HG02623 (cell line): ENCODE measurements at regions not wholly inside any gene's neighbourhood (a gene's known extent, or its start where the extent isn't known, plus 50 kb on each side); places are given as distances from the start of the nearest gene placed in this dataset.
"Not testable (repeated sequence)": the region's sequence is repeated elsewhere in the genome, so short reads cannot be mapped to it uniquely, and the experiment has no call there.

Experiments
- ATAC-seq: cut with Tn5 transposase; IDR thresholded peaks from one replicate; pipeline ENCODE4 v1.9.1; 2021; ENCODE audit warnings: moderate library complexity; ENCODE audit not compliant: unreplicated experiment

DNA sequence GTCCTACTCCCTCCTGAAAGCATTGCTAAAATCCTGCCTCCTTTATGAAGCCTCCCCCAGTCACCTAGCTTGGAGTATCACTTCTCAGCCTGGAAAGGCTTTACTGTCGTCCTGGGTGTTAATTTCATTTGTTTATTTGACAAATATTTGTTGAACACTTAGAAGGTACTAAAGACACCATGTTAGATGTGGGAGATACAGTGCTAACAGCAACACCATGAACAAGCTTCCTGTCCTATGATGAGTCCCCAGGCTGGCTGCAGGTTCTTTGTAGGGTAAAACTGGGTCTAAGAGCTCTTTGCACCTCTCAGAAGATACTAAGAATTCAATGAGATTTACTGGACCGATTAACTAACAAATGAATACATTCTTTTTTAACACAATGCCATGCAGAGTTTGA lies 109.2 kb upstream of the TMEM170B start:
- ATAC-seq, result no peak

DNA sequence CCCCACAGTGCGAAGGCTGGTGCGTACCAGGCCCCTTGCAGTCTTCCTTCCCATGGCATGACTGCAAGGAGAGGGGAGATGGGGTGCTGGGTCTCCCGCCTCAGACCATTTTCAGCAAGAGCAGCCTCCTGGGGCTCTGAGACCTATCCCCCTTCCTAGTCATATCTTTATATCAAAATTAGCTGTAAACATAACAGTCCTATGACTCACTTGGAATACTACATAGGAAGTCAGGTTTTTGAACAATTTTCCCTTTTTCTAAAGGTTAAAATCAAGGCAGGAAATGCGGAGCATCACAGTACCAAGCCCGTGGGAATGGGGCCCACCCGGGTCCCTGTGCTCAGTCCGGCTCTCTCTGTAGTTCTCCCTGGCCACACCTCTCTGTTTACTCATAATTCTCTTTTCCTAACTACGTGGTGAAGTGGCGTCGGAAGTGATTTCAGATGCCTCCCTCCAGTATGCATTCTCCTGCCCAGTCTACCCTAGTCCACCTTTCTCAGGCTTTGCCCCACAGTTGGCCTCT lies 109.8 kb upstream of the TMEM170B start:
- ATAC-seq, result no peak

GRCh38 chr6:11427091-11427722 lies 110.3 kb upstream of the TMEM170B start:
- ATAC-seq, result no peak

GRCh38 chr6:11426571-11426970 lies 111.0 kb upstream of the TMEM170B start:
- no peak for ATAC-seq

DNA sequence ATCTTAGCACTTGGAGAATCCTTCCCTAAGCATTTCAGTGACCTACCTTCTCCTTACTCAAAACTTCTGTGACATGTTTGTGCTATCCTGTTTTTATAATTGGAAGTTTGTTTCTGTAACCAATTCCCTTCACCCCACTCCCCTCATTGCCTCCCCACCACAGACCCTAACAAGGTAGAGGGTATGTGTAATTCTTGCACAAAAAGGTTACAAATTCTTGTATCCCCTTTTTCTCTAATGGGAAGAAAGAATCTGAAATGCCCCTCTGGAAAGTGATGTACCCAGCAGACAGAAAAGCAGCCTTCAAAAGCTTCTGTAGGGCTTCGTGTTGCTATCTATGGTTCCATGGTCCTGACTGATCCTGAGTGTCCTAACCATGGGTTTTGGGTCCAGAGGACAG lies 111.7 kb upstream of the TMEM170B start:
- no peak for ATAC-seq

- no peak for ATAC-seq
These were observed 112.1 kb upstream of the TMEM170B start for GRCh38 chr6:11425431-11425871.

DNA sequence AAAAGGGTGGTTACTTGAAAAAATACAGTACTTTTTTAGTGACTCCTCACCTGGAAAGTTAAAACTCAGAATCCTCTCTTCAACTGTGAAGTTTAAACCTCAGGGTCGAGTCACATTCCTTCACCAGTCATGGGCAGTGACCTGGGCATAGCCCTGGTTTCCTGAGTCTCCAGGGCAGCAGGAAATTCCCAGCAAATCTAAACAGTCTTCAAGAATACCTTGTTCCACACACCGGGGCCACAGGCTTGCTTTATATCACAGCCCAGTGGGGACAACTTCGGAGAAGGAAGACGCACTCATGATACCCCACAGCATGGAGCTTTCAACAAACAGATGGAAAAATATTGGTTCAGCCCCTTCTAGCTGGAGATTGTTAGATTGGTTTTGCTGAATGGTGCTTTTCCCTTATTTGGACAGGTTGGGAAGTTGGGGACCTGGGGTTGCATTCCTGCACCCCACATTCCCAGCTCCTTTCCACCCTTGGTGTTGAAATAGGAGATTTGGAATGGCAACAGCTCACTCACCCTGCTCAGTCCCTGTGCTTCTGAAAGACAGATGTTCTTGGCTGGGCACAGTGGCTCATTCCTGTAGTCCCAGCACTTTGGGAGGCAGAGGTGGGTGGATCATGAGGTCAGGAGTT lies 113.0 kb upstream of the TMEM170B start:
- ATAC-seq, result no peak

GRCh38 chr6:11423667-11424066 lies 113.9 kb upstream of the TMEM170B start:
- no peak for ATAC-seq

DNA sequence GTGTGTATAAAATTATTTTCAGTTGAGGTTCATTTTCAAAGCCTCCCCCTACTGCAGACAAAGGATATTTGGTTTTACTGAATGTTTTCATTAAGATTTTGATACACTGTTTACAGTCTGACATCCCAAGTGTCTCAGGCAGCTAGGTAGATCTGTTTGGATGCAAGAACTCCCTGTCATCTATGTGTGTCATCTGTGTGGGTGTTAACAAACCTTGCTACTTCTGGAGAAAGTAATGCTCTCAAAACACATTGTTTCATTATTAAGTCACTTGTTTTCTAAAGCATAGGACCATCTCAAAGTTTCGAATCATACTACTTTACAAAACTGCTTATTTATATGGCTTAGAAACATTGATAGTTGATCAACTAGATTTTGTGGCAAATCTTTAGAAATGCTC lies 114.5 kb upstream of the TMEM170B start:
- ATAC-seq, result no peak

DNA sequence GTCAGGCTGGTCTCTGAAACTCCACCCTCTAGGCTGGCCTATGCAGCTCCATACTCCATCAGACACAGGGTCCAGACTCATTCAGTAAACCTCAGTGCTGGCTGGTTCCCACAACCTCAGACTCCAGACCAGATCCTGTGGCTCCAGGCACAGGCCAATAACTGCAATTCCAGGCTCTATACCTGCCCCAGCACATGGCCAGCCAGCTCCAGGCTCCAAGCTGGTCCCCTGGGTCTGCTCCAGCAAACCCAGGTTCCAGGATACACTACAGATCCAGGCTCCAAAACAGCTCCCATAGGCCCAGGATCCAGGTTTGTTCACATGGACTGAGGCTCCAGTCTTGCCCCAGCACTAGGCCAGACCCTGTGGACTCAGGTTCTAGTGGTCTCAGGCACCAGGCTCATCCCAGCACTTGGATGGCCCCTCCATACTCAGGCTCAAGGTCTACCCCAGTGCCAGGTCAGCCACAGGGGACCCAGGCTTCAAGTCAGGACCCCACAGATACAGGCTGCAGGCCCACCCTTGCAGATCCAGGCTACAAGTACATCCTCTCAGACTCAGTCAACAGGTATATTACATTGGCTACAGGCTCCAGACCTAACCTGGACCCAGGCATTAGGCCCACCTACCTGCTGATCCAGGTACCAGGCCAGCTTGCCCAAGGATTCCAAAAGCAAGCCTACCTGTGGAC lies 117.6 kb upstream of the TMEM170B start:
- no peak for ATAC-seq

DNA sequence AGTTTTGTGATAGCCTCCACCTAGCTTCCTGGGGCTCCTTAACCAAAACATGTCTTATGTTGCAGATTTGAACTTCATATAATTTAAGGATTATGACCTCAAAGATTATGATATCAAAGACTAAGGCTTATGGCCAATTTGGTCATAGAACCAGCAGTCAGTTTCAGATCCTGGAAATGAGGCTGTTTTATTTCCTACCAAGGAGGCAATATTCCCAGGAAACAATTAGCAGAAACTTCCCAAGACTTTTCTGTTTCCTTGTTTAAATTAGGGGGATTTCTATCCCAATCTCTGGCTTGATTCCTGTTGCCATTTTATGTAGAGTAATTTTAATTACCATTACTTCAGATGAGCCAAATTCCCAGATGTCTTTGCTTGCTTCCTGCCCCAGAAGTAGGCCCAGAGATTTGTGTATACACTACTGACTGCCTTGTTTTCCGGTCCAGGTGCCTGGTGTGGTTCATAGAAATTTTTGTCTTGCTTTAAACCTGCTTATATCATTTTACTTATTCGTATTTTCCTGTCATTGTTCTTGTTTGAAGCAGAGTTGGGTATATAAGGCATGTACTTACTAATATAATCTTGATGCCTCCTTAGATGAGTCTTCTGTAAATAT lies 119.2 kb upstream of the TMEM170B start:
- ATAC-seq, result no peak

DNA sequence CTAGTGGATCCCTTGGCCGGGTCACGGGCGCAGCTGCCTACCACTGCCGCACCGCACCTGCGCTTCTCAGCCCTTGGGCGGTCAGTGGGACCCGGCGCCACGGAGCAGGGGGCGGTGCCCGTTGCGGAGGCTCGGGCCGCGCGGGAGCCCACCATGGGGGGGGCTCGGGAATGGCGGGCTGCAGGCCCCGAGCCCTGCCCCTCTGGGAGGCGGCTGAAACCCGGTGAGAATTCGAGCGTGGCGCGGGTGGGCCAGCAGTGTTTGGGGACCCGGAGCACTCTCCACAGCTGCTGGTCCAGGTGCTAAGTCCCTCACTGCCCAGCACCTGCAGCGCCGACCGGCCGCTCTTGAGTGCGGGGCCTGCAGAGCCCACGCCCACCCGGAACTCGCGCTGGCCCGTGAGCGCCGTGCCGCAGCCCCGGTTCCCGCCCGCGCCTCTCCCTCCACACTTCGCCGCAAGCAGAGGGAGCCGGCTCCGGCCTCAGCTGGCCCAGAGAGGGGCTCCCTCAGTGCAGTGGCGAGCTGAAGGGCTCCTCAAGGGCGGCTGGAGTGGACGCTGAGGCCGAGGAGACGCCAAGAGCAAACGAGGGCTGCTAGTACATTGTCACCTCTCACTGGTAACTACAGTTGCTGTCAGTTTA lies 120.5 kb upstream of the TMEM170B start:
- ATAC-seq, result no peak

DNA sequence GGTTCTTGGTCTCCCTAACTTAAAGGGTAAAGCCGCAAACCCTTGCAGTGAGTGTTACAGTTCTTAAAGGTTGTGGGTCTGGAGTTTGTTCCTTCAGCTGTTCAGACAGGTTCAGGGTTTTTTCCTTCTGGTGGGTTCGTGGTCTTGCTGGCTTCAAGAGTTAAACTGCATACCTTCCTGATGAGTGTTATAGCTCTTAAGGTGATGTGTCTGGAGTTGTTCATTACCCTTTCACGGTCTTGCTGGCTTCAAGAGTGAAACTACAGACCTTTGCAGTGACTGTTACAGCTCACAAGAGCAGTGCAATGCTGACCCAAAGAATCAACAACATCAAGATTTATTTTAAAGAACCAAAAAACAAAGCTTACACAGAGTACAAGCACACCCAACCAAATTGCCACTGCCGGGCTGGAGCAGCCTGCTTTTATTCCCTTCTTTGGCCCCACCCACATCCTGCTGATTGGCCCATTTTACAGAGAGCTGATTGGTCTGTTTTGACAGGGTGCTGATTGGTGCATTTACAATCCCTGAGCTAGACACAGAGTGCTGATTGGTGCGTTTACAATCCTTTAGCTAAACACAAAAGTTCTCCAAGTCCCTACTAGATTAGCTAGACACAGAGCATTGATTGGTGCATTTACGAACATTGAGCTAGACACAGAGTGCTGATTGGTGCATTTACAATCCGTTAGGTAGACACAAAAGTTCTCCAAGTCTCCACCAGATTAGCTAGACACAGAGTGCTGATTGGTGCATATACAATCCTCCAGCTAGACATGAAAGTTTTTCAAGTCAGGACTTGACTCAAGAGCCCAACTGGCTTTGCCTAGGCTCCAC lies 121.2 kb upstream of the TMEM170B start:
- ATAC-seq, result not testable (repeated sequence)

GRCh38 chr6:11415557-11415956 lies 122.0 kb upstream of the TMEM170B start:
- no peak for ATAC-seq

DNA sequence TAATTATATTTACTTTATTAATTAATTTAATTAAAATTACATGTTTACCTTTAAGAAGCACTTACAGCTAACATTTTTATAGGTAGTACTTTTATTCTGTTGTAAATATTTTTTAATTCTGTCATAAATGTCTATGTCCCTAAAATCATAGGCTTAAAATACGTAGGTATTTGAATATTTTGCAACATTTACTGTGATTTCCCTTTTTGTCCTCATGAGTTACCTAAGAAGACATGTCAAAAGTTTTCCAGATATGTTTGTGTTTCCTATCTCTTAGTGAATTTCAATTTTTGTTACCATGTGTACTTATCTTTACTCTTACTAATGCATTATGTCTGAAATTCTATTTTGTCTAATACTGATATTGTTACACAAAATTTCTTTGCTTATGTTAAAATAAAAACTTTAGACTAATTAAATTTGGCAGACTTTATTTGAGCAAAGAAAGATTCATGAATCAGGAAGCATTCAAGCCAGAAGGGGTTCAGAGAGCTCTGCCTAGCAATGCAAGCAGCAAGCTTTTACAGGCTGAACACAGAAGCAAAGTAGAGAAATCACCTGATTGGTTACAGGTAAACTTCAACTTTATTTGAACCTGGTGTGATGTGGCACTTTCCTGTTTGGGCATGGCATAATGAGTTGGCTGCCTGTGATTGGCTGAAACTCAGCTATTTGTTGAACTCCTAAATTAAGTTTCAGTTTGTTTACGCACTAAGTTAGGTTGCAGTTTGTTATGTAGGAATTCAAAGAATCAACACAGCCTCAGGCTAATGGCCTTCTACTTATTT lies 123.2 kb upstream of the TMEM170B start:
- no peak for ATAC-seq

- ATAC-seq, result no peak
These were observed 123.8 kb upstream of the TMEM170B start for GRCh38 chr6:11413728-11414127.

- ATAC-seq, result no peak
These were observed 124.3 kb upstream of the TMEM170B start for GRCh38 chr6:11413117-11413687.

DNA sequence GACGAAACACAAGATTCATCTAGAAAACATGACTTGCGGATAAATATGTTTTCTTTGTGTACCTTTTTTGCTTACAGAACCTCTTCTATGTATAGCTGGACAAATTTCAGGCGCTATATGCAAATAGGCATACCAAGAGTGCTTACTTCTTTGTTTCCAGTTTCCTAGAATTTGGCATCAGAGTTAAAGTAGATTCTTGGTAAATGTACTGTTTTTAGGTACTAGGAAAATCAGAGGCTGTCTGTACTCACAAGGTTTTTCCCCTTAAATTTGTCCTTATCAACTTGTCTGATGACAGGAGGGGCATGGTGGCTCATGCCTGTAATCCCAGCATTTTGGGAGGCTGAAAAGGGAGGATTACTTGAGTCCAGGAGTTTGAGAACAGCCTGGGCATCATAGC lies 124.9 kb upstream of the TMEM170B start:
- ATAC-seq, result no peak

DNA sequence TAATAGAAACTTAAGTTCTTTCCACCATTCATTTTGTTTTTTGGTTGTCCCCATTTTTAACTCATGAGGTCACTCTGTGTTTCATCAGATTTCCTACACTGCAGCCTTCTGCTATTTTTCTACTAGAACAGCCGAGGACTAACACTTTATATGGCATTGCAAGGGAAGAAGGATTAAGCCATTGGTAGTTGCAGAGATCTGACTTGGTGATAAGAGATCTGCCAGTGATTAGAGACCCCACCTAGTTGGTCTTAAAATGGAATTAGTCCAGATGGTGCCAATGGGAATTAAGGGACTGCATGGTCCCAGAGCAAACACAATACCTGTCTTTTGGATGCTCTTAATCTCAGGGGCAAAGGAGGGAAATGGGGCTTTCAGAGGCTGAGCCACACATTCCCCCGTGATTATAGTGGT lies 125.5 kb upstream of the TMEM170B start:
- no peak for ATAC-seq
